HCT116 (cell line): ENCODE measurements at regions not wholly inside any gene's neighbourhood (a gene's known extent, or its start where the extent isn't known, plus 50 kb on each side); places are given as distances from the start of the nearest gene placed in this dataset.

Experiments used
- ATAC-seq: fragments of 200-7000 bp; cut with Tn5 transposase; 2 replicates; pipeline ENCODE4 v1.9.1; 2020; ENCODE audit warnings: mild to moderate bottlenecking, moderate library complexity
- BruUV-seq: library from RNA; stranded (reverse); fragments of 400-500 nt; replicated peaks from 2 replicates; lab custom pipeline; 2021; lab: Mats Ljungman, UMichigan
- CTCF ChIA-PET: fragments of 300-600 bp; sonication (Branson Sonifier 250); formaldehyde crosslinking; loops from one replicate; lab custom pipeline; 2021; ENCODE audit warnings: antibody characterized with exemption; lab: Charles Lee
- POLR2A ChIA-PET: fragments of 300-600, 350-600 bp; sonication (Branson Sonifier 250); formaldehyde crosslinking; loops from one replicate; lab custom pipeline; 2021; ENCODE audit warnings: antibody characterized with exemption; lab: Charles Lee
- RAD21 ChIA-PET, 2 experiments: fragments of 300-600 bp; sonication (Branson Sonifier 250); formaldehyde crosslinking; loops; one replicate each; lab custom pipeline; 2023; ENCODE audit warnings: low total read pairs in 2 of 2; ENCODE audit not compliant: uncharacterized antibody in 2 of 2, unreplicated experiment in 2 of 2, low non-redundant PET in 1 of 2; lab: Charles Lee
- DNase-seq: peaks from one replicate; pipeline ENCODE4 v3.0.0-alpha.2; 2010; ENCODE audit warnings: low read depth, low spot score
- H2AFZ ChIP-seq: fragments of 200-600 bp; shearing (Covaris generic), sonication (generic); 2 replicates; pipeline ENCODE4 v1.6.1; 2017; ENCODE audit warnings: low read depth, mixed run types, mixed read lengths, antibody characterized with exemption, low read length; ENCODE audit not compliant: poor library complexity, severe bottlenecking
- H3K27ac ChIP-seq: 2 replicates; pipeline ENCODE4 v1.5.1; 2012; ENCODE audit warnings: low read depth, low read length
- H3K27me3 ChIP-seq: fragments of 200-600 bp; sonication (generic); 2 replicates; pipeline ENCODE4 v1.6.1; 2016; ENCODE audit warnings: mixed run types, low read length, mixed read lengths; ENCODE audit not compliant: insufficient read depth
- H3K36me3 ChIP-seq, 2 experiments: fragments of 200-500 bp in 1 of 2; fragments of 200-600 bp in 1 of 2; sonication (Bioruptor generic) in 1 of 2; sonication (generic) in 1 of 2; 2 replicates each; pipeline versions ENCODE4 v1.5.1 to v1.6.1; 2014 to 2016; ENCODE audit warnings: low read length in 2 of 2, inconsistent platforms in 1 of 2, mixed read lengths in 1 of 2, mixed run types in 1 of 2; ENCODE audit not compliant: insufficient read depth in 2 of 2, control insufficient read depth in 1 of 2
- H3K4me1 ChIP-seq, 2 experiments: fragments of 200-600 bp in 1 of 2; sonication (generic) in 1 of 2; 2 replicates each; pipeline versions ENCODE4 v1.5.1 to v1.6.1; 2012 to 2017; ENCODE audit warnings: low read length in 2 of 2, inconsistent platforms in 1 of 2, mild to moderate bottlenecking in 1 of 2, mixed read lengths in 1 of 2, mixed run types in 1 of 2, moderate library complexity in 1 of 2; ENCODE audit not compliant: insufficient read depth in 2 of 2, control insufficient read depth in 1 of 2
- H3K4me2 ChIP-seq: fragments of 200-600 bp; sonication (generic); 2 replicates; pipeline ENCODE4 v1.6.1; 2017; ENCODE audit warnings: mixed run types, low read length, mixed read lengths
- H3K4me3 ChIP-seq, 2 experiments: fragments of 200-600 bp in 1 of 2; sonication (generic) in 1 of 2; replicated peaks in 1 of 2; 2 replicates each; pipeline ENCODE4 v1.5.1; 2011 to 2016; ENCODE audit warnings: low read length in 2 of 2, control low read depth in 1 of 2, low read depth in 1 of 2, mild to moderate bottlenecking in 1 of 2, mixed read lengths in 1 of 2, mixed run types in 1 of 2
- H3K79me2 ChIP-seq: fragments of 200-600 bp; sonication (generic); 2 replicates; pipeline ENCODE4 v1.6.1; 2017; ENCODE audit warnings: mild to moderate bottlenecking, mixed run types, low read length, moderate library complexity, mixed read lengths; ENCODE audit not compliant: insufficient read depth
- H3K9ac ChIP-seq: fragments of 200-600 bp; sonication (generic); 2 replicates; pipeline ENCODE4 v1.6.1; 2016; ENCODE audit warnings: low read length, mixed read lengths
- H3K9me2 ChIP-seq: fragments of 200-600 bp; sonication (generic), shearing (Covaris generic); 2 replicates; pipeline ENCODE4 v1.6.1; 2017; ENCODE audit warnings: mixed run types, mild to moderate bottlenecking, moderate library complexity; ENCODE audit not compliant: insufficient read depth
- H3K9me3 ChIP-seq, 2 experiments: fragments of 200-500 bp in 1 of 2; fragments of 200-600 bp in 1 of 2; sonication (Bioruptor generic) in 1 of 2; sonication (generic) in 1 of 2; 2 replicates each; pipeline ENCODE4 v1.6.1; 2014 to 2017; ENCODE audit warnings: low read length in 2 of 2, mixed read lengths in 2 of 2, inconsistent platforms in 1 of 2, low read depth in 1 of 2, mild to moderate bottlenecking in 1 of 2, mixed run types in 1 of 2, moderate library complexity in 1 of 2; ENCODE audit not compliant: control insufficient read depth in 1 of 2, insufficient read depth in 1 of 2
- H4K20me1 ChIP-seq: fragments of 200-600 bp; sonication (generic), shearing (Covaris generic); 2 replicates; pipeline ENCODE4 v1.6.1; 2017; ENCODE audit warnings: mixed run types, mild to moderate bottlenecking, moderate library complexity; ENCODE audit not compliant: insufficient read depth
- CBX3 ChIP-seq: IDR thresholded peaks from 2 replicates; pipeline ENCODE4 v1.6.1; 2012; ENCODE audit warnings: low read depth
- CEBPB ChIP-seq: IDR thresholded peaks from 2 replicates; pipeline ENCODE4 v1.6.1; 2012; ENCODE audit warnings: low read depth
- EGR1 ChIP-seq: IDR thresholded peaks from 2 replicates; pipeline ENCODE4 v1.6.1; 2012; ENCODE audit warnings: low read depth
- EZH2 ChIP-seq: fragments of 200-600 bp; sonication (generic); IDR thresholded peaks from 2 replicates; pipeline ENCODE4 v1.6.1; 2017; ENCODE audit warnings: antibody characterized with exemption, mixed run types
- EZH2phosphoT487 ChIP-seq: fragments of 200-600 bp; IDR thresholded peaks from 2 replicates; pipeline ENCODE4 v1.6.1; 2018; ENCODE audit warnings: antibody characterized with exemption, borderline replicate concordance
- FOSL1 ChIP-seq: IDR thresholded peaks from 2 replicates; pipeline ENCODE4 v1.6.1; 2012; ENCODE audit warnings: low read depth
- JUND ChIP-seq: IDR thresholded peaks from 2 replicates; pipeline ENCODE4 v1.6.1; 2012
- POLR2A ChIP-seq: IDR thresholded peaks from 2 replicates; pipeline ENCODE4 v1.7.0; 2011; ENCODE audit warnings: borderline replicate concordance; ENCODE audit not compliant: insufficient read depth, insufficient read length; ENCODE audit errors: extremely low read depth
- POLR2AphosphoS5 ChIP-seq: IDR thresholded peaks from 2 replicates; pipeline ENCODE4 v1.6.1; 2011; ENCODE audit warnings: mild to moderate bottlenecking, low read depth, low read length, moderate library complexity
- RAD21 ChIP-seq: IDR thresholded peaks from 2 replicates; pipeline ENCODE4 v1.6.1; 2012; ENCODE audit warnings: low read depth, mild to moderate bottlenecking
- SIN3A ChIP-seq: IDR thresholded peaks from 2 replicates; pipeline ENCODE4 v1.6.1; 2012; ENCODE audit warnings: low read depth
- SP1 ChIP-seq: IDR thresholded peaks from 2 replicates; pipeline ENCODE4 v1.6.1; 2012; ENCODE audit warnings: low read depth
- YY1 ChIP-seq: IDR thresholded peaks from 2 replicates; pipeline ENCODE4 v1.6.1; 2011; ENCODE audit warnings: low read length, low read depth, moderate library complexity, mild to moderate bottlenecking; ENCODE audit not compliant: insufficient replicate concordance; ENCODE audit errors: extremely low read depth
- ZFX ChIP-seq: fragments of 450-650 bp; IDR thresholded peaks from 2 replicates; pipeline ENCODE4 v1.6.1; 2017
- intact Hi-C: fragments of 100-400 bp; cut with micrococcal nuclease; formaldehyde crosslinking; loops from 2 replicates; pipeline ENCODE4 v1.10.0; 2022
- TF ChIP-seq, protein P1 (sequence below): IDR thresholded peaks from 2 replicates; pipeline ENCODE4 v1.6.1; 2012; ENCODE audit warnings: low read depth
- TF ChIP-seq, protein P2 (sequence below): IDR thresholded peaks from 2 replicates; pipeline ENCODE4 v1.6.1; 2011; ENCODE audit warnings: mild to moderate bottlenecking, low read length, moderate library complexity; ENCODE audit not compliant: insufficient replicate concordance; ENCODE audit errors: extremely low read depth
- TF ChIP-seq, protein P3 (sequence below): IDR thresholded peaks from 2 replicates; pipeline ENCODE4 v1.6.1; 2012

DNA sequence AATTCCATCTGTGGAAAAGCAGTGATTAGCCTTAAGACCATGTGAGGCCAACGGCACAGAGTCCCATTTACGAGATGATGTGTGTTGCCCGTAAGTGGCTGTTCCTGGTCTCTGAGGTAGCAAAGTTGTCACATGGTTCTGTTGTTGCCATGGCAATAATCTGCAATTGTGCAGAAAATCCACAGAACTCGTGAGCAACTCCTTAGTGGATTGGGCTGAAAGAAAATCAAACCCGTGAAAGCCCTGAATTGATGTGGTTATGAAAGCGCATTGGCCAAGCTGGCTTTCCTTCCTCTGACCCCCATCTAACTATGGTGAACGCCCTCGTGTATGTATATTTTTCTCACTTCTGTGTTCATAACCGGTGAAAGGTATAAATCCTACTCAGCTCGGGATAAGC, 614.7 kb downstream of the EBF1 start (continued):
- TF ChIP-seq, protein P1, sequence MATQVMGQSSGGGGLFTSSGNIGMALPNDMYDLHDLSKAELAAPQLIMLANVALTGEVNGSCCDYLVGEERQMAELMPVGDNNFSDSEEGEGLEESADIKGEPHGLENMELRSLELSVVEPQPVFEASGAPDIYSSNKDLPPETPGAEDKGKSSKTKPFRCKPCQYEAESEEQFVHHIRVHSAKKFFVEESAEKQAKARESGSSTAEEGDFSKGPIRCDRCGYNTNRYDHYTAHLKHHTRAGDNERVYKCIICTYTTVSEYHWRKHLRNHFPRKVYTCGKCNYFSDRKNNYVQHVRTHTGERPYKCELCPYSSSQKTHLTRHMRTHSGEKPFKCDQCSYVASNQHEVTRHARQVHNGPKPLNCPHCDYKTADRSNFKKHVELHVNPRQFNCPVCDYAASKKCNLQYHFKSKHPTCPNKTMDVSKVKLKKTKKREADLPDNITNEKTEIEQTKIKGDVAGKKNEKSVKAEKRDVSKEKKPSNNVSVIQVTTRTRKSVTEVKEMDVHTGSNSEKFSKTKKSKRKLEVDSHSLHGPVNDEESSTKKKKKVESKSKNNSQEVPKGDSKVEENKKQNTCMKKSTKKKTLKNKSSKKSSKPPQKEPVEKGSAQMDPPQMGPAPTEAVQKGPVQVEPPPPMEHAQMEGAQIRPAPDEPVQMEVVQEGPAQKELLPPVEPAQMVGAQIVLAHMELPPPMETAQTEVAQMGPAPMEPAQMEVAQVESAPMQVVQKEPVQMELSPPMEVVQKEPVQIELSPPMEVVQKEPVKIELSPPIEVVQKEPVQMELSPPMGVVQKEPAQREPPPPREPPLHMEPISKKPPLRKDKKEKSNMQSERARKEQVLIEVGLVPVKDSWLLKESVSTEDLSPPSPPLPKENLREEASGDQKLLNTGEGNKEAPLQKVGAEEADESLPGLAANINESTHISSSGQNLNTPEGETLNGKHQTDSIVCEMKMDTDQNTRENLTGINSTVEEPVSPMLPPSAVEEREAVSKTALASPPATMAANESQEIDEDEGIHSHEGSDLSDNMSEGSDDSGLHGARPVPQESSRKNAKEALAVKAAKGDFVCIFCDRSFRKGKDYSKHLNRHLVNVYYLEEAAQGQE = no peak
- no peak for TF ChIP-seq ZFX
- TF ChIP-seq CBX3 = no peak
- TF ChIP-seq CEBPB = no peak
- TF ChIP-seq, all 23 proteins: peak for 0

DNA sequence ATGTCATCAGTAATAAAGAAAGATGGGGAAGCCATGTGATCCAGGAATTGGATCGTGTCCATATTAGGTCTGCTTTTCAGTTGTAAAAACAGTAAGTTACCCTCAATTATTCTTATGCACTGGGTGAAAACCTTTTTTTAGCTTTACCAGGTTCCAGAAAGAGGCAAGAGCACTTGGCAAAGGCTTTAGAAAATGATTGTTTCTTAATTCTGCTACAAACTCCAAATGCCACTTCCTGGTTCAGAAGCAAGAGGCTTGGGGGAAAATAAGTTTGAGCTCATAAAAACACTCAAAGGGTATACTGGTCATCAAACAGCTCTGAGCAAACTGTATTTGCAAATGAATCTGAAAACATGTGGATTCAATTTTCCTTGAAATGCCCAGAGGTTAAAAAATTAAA, 615.6 kb downstream of the EBF1 start:
- no peak overlapping the region for H3K4me3 ChIP-seq
- ChIA-PET CTCF (no interaction called here), RAD21 (no interaction called here), POLR2A (no interaction called here)
- no peaks in the 10 kb centered on the region for H3K9me3 ChIP-seq
- ATAC-seq (no peak), DNase-seq (no peak)
- H2AFZ ChIP-seq = no peak overlapping the region
- TF ChIP-seq EGR1 (no peak), FOSL1 (no peak), EZH2phosphoT487 (no peak), POLR2A (no peak), JUND (no peak), CEBPB (no peak), YY1 (no peak), RAD21 (no peak), SP1 (no peak), ZFX (no peak), POLR2AphosphoS5 (no peak), EZH2 (no peak), CBX3 (no peak), SIN3A (no peak)
- TF ChIP-seq, protein P1 = no peak
- TF ChIP-seq, protein P2, sequence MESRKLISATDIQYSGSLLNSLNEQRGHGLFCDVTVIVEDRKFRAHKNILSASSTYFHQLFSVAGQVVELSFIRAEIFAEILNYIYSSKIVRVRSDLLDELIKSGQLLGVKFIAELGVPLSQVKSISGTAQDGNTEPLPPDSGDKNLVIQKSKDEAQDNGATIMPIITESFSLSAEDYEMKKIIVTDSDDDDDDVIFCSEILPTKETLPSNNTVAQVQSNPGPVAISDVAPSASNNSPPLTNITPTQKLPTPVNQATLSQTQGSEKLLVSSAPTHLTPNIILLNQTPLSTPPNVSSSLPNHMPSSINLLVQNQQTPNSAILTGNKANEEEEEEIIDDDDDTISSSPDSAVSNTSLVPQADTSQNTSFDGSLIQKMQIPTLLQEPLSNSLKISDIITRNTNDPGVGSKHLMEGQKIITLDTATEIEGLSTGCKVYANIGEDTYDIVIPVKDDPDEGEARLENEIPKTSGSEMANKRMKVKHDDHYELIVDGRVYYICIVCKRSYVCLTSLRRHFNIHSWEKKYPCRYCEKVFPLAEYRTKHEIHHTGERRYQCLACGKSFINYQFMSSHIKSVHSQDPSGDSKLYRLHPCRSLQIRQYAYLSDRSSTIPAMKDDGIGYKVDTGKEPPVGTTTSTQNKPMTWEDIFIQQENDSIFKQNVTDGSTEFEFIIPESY = no peak
- TF ChIP-seq, protein P3, sequence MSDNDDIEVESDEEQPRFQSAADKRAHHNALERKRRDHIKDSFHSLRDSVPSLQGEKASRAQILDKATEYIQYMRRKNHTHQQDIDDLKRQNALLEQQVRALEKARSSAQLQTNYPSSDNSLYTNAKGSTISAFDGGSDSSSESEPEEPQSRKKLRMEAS = no peak
- H3K27me3 ChIP-seq = peaks cover 18% of the 10 kb centered on the region
- no peaks in the 10 kb centered on the region for H3K36me3 ChIP-seq
- intact Hi-C loops = no loop called here
- no TSS peak for BruUV-seq
- H3K79me2 ChIP-seq = no peaks in the 10 kb centered on the region
- H3K4me2 ChIP-seq = no peak overlapping the region
- H4K20me1 ChIP-seq = no peaks in the 10 kb centered on the region
- no peak overlapping the region for H3K9ac ChIP-seq
- H3K9me2 ChIP-seq = no peaks in the 10 kb centered on the region
- no peak overlapping the region for H3K27ac ChIP-seq
- no peaks in the 10 kb centered on the region for H3K4me1 ChIP-seq
